ENCODE measurements at regions not wholly inside any gene's neighbourhood (a gene's known extent, or its start where the extent isn't known, plus 50 kb on each side); places are given as distances from the start of the nearest gene placed in this dataset.

- TF ChIP-seq CBFB (CRISPR knock-in tag; IDR thresholded peaks at IDR 0.05; ENCODE audit: low read depth): no peak
- TF ChIP-seq CTCF (IDR thresholded peaks at IDR 0.05): no peak
- TF ChIP-seq SMAD3 (CRISPR knock-in tag; IDR thresholded peaks at IDR 0.05; ENCODE audit: borderline replicate concordance): no peak
- TF ChIP-seq, protein P1, sequence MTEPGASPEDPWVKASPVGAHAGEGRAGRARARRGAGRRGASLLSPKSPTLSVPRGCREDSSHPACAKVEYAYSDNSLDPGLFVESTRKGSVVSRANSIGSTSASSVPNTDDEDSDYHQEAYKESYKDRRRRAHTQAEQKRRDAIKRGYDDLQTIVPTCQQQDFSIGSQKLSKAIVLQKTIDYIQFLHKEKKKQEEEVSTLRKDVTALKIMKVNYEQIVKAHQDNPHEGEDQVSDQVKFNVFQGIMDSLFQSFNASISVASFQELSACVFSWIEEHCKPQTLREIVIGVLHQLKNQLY (CRISPR knock-in tag; IDR thresholded peaks at IDR 0.05): no peak
Measured at GRCh38 chr9:105855987-105856386, 161.6 kb downstream of the TMEM38B start.

Measured in WTC11 (cell line).